ENCODE measurements at regions not wholly inside any gene's neighbourhood (a gene's known extent, or its start where the extent isn't known, plus 50 kb on each side); places are given as distances from the start of the nearest gene placed in this dataset.

GRCh38 chr6:144834426-144835038, 549.4 kb downstream of the UTRN start:
- no peak for DNase-seq (ENCODE audit: low spot score)

GRCh38 chr6:144835322-144835973, 550.3 kb downstream of the UTRN start:
- DNase-seq (ENCODE audit: low spot score): no peak

GRCh38 chr6:144840619-144841018, 555.5 kb downstream of the UTRN start:
- no peak for DNase-seq (ENCODE audit: low spot score)

GRCh38 chr6:144843701-144844100, 558.6 kb downstream of the UTRN start:
- DNase-seq (ENCODE audit: low spot score): no peak

GRCh38 chr6:144844596-144844995, 559.5 kb downstream of the UTRN start:
- DNase-seq (ENCODE audit: low spot score): no peak

- no peak for DNase-seq (ENCODE audit: low spot score)
These were observed 560.1 kb downstream of the UTRN start for GRCh38 chr6:144845186-144845585.

GRCh38 chr6:144847916-144848315, 562.8 kb downstream of the UTRN start:
- DNase-seq (ENCODE audit: low spot score): no peak

- DNase-seq (ENCODE audit: low spot score): no peak
These were observed 564.8 kb downstream of the UTRN start for GRCh38 chr6:144849920-144850319.

- no peak for DNase-seq (ENCODE audit: low spot score)
These were observed 568.5 kb downstream of the UTRN start for GRCh38 chr6:144853603-144854002.

- DNase-seq (ENCODE audit: low spot score): no peak
These were observed 569.5 kb downstream of the UTRN start for GRCh38 chr6:144854654-144855053.

- no peak for DNase-seq (ENCODE audit: low spot score)
These were observed 570.2 kb downstream of the UTRN start for GRCh38 chr6:144855375-144855774.

- DNase-seq (ENCODE audit: low spot score): no peak
These were observed 570.8 kb downstream of the UTRN start for GRCh38 chr6:144855812-144856531.

GRCh38 chr6:144856622-144857021, 571.5 kb downstream of the UTRN start:
- DNase-seq (ENCODE audit: low spot score): no peak

- DNase-seq (ENCODE audit: low spot score): no peak
These were observed 572.0 kb downstream of the UTRN start for GRCh38 chr6:144857086-144857485.

- DNase-seq (ENCODE audit: low spot score): no peak
These were observed 577.6 kb downstream of the UTRN start for GRCh38 chr6:144862769-144863168.

GRCh38 chr6:144867761-144868160, 582.6 kb downstream of the UTRN start:
- no peak for DNase-seq (ENCODE audit: low spot score)

- DNase-seq (ENCODE audit: low spot score): no peak
These were observed 585.6 kb downstream of the UTRN start for GRCh38 chr6:144870782-144871181.

GRCh38 chr6:144873623-144874378, 588.7 kb downstream of the UTRN start:
- no peak for DNase-seq (ENCODE audit: low spot score)

GRCh38 chr6:144876689-144877088, 591.6 kb downstream of the UTRN start:
- DNase-seq (ENCODE audit: low spot score): no peak

GRCh38 chr6:144877118-144877517, 592.0 kb downstream of the UTRN start:
- DNase-seq (ENCODE audit: low spot score): no peak

- no peak for DNase-seq (ENCODE audit: low spot score)
These were observed 593.4 kb downstream of the UTRN start for GRCh38 chr6:144878577-144878976.

GRCh38 chr6:144879436-144879835, 594.3 kb downstream of the UTRN start:
- DNase-seq (ENCODE audit: low spot score): no peak

GRCh38 chr6:144882425-144882824, 597.3 kb downstream of the UTRN start:
- no peak for DNase-seq (ENCODE audit: low spot score)

Measured in COLO829 (cell line).